ENCODE measurements at regions not wholly inside any gene's neighbourhood (a gene's known extent, or its start where the extent isn't known, plus 50 kb on each side); places are given as distances from the start of the nearest gene placed in this dataset.
"Not testable (repeated sequence)": the region's sequence is repeated elsewhere in the genome, so short reads cannot be mapped to it uniquely, and the experiment has no call there.

- no peak overlapping the region for H3K27ac ChIP-seq (ENCODE audit: low read depth, low read length)
- no peaks in the 10 kb centered on the region for H3K4me1 ChIP-seq (ENCODE audit: control insufficient read depth in 1 of 2, insufficient read depth in 2 of 2, low read length in 2 of 2)
- H3K4me3 ChIP-seq (replicated peaks in 1 of 2; ENCODE audit: low read depth in 1 of 2, low read length in 2 of 2): no peak overlapping the region
- no peaks in the 10 kb centered on the region for H3K36me3 ChIP-seq (ENCODE audit: control insufficient read depth in 1 of 2, insufficient read depth in 2 of 2, low read length in 2 of 2)
- no peaks in the 10 kb centered on the region for H3K9me2 ChIP-seq (ENCODE audit: insufficient read depth)
- CTCF ChIA-PET: no interaction called here
- POLR2A ChIA-PET: no interaction called here
- H3K9me3 ChIP-seq (ENCODE audit: control insufficient read depth in 1 of 2, insufficient read depth in 1 of 2, low read depth in 1 of 2, low read length in 2 of 2): peaks cover 25 to 36% of the 10 kb centered on the region in 2 experiments; a peak in 2 of 4 replicates
- no peak overlapping the region for H3K4me2 ChIP-seq (ENCODE audit: low read length)
- BruUV-seq (replicated peaks): no TSS peak
- no peak for DNase-seq (ENCODE audit: low read depth, low spot score)
- TF ChIP-seq ELF1 (IDR thresholded peaks at IDR 0.05; ENCODE audit: borderline replicate concordance, low read depth): no peak
- no peak overlapping the region for H3K9ac ChIP-seq (ENCODE audit: low read length)
- ATAC-seq: no peak
- no peak overlapping the region for H2AFZ ChIP-seq (ENCODE audit: low read depth, low read length, poor library complexity, severe bottlenecking)
- no peaks in the 10 kb centered on the region for H3K79me2 ChIP-seq (ENCODE audit: insufficient read depth, low read length)
- H4K20me1 ChIP-seq (ENCODE audit: insufficient read depth): no peaks in the 10 kb centered on the region
- RAD21 ChIA-PET (ENCODE audit: low non-redundant PET in 1 of 2, low total read pairs in 2 of 2, uncharacterized antibody in 2 of 2, unreplicated experiment in 2 of 2): no interaction called here
- no peaks in the 10 kb centered on the region for H3K27me3 ChIP-seq (ENCODE audit: insufficient read depth, low read length)
- intact Hi-C loops (cut with micrococcal nuclease): no loop called here
These were observed 1165.9 kb upstream of the CELF2 start for GRCh38 chr10:9851808-9852207.

DNA sequence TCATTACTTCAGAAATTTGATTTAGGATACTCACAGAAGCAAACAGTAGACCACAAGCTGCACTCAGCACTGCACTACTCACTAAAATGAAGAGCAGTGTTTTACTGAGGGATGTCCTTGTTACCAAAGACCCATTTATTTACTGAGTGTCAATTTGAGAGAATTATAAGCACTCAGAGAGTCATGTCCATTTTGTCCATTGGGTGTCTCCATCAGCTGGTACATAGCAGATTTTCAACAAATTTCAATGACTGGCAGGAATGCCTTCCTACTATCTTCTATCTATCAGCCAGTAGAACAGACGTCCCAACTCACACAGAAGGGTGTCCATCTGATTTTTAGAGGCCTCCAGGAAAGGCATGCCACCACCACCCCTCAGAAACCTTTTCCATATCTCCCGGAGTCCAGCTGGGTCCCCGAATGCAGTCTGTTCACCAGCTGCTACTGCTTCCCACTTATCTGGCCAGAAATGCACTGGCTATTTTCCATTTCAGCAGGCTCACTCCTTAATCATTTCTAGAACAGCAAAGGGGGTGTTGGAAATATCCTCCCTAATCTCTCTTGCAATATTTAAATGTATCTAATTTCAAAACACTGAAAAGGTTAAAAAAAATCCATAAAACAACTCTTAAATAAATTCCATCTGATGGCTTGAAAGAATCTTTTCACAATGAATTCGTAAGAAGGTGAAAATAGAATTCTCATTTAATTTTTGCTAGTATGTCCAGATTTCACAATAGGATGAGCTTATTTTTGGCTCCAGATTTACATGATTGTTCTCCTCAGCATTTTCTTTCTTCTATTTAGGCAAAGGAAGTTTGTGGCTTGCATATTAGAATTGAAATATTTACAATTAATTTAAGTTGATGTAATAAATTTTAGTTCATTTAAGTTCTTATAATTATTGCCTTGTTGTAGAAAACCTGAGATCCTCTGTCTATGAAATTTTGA, 1164.0 kb upstream of the CELF2 start:
- Histone ChIP-seq H3K79me2 (ENCODE audit: insufficient read depth, low read length) (no peaks in the 10 kb centered on the region), H2AFZ (ENCODE audit: low read depth, low read length, poor library complexity, severe bottlenecking) (no peak overlapping the region), H3K4me1 (ENCODE audit: control insufficient read depth in 1 of 2, insufficient read depth in 2 of 2, low read length in 2 of 2) (no peaks in the 10 kb centered on the region), H3K9me2 (ENCODE audit: insufficient read depth) (no peaks in the 10 kb centered on the region), H3K36me3 (ENCODE audit: control insufficient read depth in 1 of 2, insufficient read depth in 2 of 2, low read length in 2 of 2) (no peaks in the 10 kb centered on the region), H3K4me3 (replicated peaks in 1 of 2; ENCODE audit: low read depth in 1 of 2, low read length in 2 of 2) (no peak overlapping the region), H3K9ac (ENCODE audit: low read length) (no peak overlapping the region), H3K27me3 (ENCODE audit: insufficient read depth, low read length) (no peaks in the 10 kb centered on the region), H3K4me2 (ENCODE audit: low read length) (no peak overlapping the region), H3K9me3 (ENCODE audit: control insufficient read depth in 1 of 2, insufficient read depth in 1 of 2, low read depth in 1 of 2, low read length in 2 of 2) (peaks cover 16 to 38% of the 10 kb centered on the region in 2 experiments; a peak in 2 of 4 replicates), H4K20me1 (ENCODE audit: insufficient read depth) (no peaks in the 10 kb centered on the region), H3K27ac (ENCODE audit: low read depth, low read length) (no peak overlapping the region)
- ATAC-seq (no peak), DNase-seq (ENCODE audit: low read depth, low spot score) (no peak)
- RAD21 ChIA-PET (ENCODE audit: low non-redundant PET in 1 of 2, low total read pairs in 2 of 2, uncharacterized antibody in 2 of 2, unreplicated experiment in 2 of 2): no interaction called here
- no TSS peak for BruUV-seq (replicated peaks)
- intact Hi-C loops (cut with micrococcal nuclease): no loop called here
- CTCF ChIA-PET: no interaction called here
- TF ChIP-seq CEBPB (IDR thresholded peaks at IDR 0.05; ENCODE audit: low read depth) (no peak), CBX3 (IDR thresholded peaks at IDR 0.05; ENCODE audit: low read depth) (no peak), ZNF274 (IDR thresholded peaks at IDR 0.05; ENCODE audit: low read depth, low read length) (no peak), CTCF (IDR thresholded peaks at IDR 0.05 in 2 of 3, conservative IDR thresholded peaks at IDR 0.05 in 1 of 3; ENCODE audit: borderline replicate concordance in 1 of 3, insufficient read depth in 1 of 3, low read depth in 2 of 3, low read length in 2 of 3) (no peak)
- POLR2A ChIA-PET: no interaction called here

DNA sequence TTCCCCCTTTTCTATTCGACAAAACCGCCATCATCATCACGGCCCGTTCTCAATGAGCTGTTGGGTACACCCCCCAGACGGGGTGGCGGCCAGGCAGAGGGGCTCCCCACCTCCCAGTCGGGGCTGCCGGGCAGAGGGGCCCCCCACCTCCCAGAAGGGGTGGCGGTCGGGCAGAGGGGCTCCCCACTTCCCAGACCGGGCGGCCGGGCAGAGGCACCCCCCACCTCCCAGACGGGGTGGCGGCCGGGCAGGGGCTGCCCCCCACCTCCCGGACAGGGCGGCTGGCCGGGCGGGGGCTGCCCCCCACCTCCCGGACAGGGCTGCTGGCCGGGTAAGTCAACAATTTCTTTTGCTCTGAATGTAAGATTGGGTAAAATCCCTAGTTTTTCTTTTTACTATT, 1162.2 kb upstream of the CELF2 start:
- H3K27ac ChIP-seq (ENCODE audit: low read depth, low read length); H3K4me1 ChIP-seq (ENCODE audit: control insufficient read depth in 1 of 2, insufficient read depth in 2 of 2, low read length in 2 of 2); H3K79me2 ChIP-seq (ENCODE audit: insufficient read depth, low read length); H3K9ac ChIP-seq (ENCODE audit: low read length); ATAC-seq; H3K9me2 ChIP-seq (ENCODE audit: insufficient read depth); H3K4me2 ChIP-seq (ENCODE audit: low read length); H3K4me3 ChIP-seq (replicated peaks in 1 of 2; ENCODE audit: low read depth in 1 of 2, low read length in 2 of 2); DNase-seq (ENCODE audit: low read depth, low spot score); H2AFZ ChIP-seq (ENCODE audit: low read depth, low read length, poor library complexity, severe bottlenecking); CTCF ChIA-PET; RAD21 ChIA-PET (ENCODE audit: low non-redundant PET in 1 of 2, low total read pairs in 2 of 2, uncharacterized antibody in 2 of 2, unreplicated experiment in 2 of 2); BruUV-seq (replicated peaks); intact Hi-C loops (cut with micrococcal nuclease); H3K36me3 ChIP-seq (ENCODE audit: control insufficient read depth in 1 of 2, insufficient read depth in 2 of 2, low read length in 2 of 2); H4K20me1 ChIP-seq (ENCODE audit: insufficient read depth); H3K27me3 ChIP-seq (ENCODE audit: insufficient read depth, low read length); POLR2A ChIA-PET: not testable (repeated sequence)
- peaks cover 19 to 40% of the 10 kb centered on the region in 2 experiments; a peak in 2 of 4 replicates for H3K9me3 ChIP-seq (ENCODE audit: control insufficient read depth in 1 of 2, insufficient read depth in 1 of 2, low read depth in 1 of 2, low read length in 2 of 2)

Measured in HCT116 (cell line).